Inflammatory macrophage treated with lipopolysaccharide for 4 hours (primary cell): ENCODE measurements at regions not wholly inside any gene's neighbourhood (a gene's known extent, or its start where the extent isn't known, plus 50 kb on each side); places are given as distances from the start of the nearest gene placed in this dataset.
"Not testable (repeated sequence)": the region's sequence is repeated elsewhere in the genome, so short reads cannot be mapped to it uniquely, and the experiment has no call there.

ENCODE experiments used
- DNase-seq: peaks from one replicate; pipeline ENCODE4 v3.0.0-alpha.2; 2020

GRCh38 chr2:128590309-128591021 lies 271.8 kb upstream of the HS6ST1 start:
- DNase-seq = no peak

GRCh38 chr2:128591022-128591860 lies 272.6 kb upstream of the HS6ST1 start:
- no peak for DNase-seq

GRCh38 chr2:128591861-128592822 lies 273.5 kb upstream of the HS6ST1 start:
- no peak for DNase-seq

GRCh38 chr2:128593518-128593878 lies 274.8 kb upstream of the HS6ST1 start:
- DNase-seq = no peak

GRCh38 chr2:128593879-128594650 lies 275.4 kb upstream of the HS6ST1 start:
- DNase-seq = no peak

GRCh38 chr2:128594651-128594910 lies 275.9 kb upstream of the HS6ST1 start:
- DNase-seq = no peak

GRCh38 chr2:128594953-128595677 lies 276.4 kb upstream of the HS6ST1 start:
- no peak for DNase-seq

- DNase-seq = no peak
Measured at GRCh38 chr2:128595763-128596395, 277.2 kb upstream of the HS6ST1 start.

- DNase-seq = no peak
Measured at GRCh38 chr2:128596396-128597120, 277.9 kb upstream of the HS6ST1 start.

- DNase-seq = no peak
Measured at GRCh38 chr2:128597121-128597762, 278.6 kb upstream of the HS6ST1 start.

GRCh38 chr2:128598260-128598659 lies 279.6 kb upstream of the HS6ST1 start:
- not testable (repeated sequence) for DNase-seq

- DNase-seq = no peak
Measured at GRCh38 chr2:128598862-128599441, 280.3 kb upstream of the HS6ST1 start.

GRCh38 chr2:128599700-128600099 lies 281.0 kb upstream of the HS6ST1 start:
- DNase-seq = no peak

- DNase-seq = no peak
Measured at GRCh38 chr2:128600581-128601297, 282.1 kb upstream of the HS6ST1 start.

GRCh38 chr2:128601298-128602037 lies 282.8 kb upstream of the HS6ST1 start:
- DNase-seq = no peak

GRCh38 chr2:128602038-128602698 lies 283.5 kb upstream of the HS6ST1 start:
- no peak for DNase-seq

GRCh38 chr2:128602699-128603101 lies 284.0 kb upstream of the HS6ST1 start:
- no peak for DNase-seq
